ENCODE measurements at regions not wholly inside any gene's neighbourhood (a gene's known extent, or its start where the extent isn't known, plus 50 kb on each side); places are given as distances from the start of the nearest gene placed in this dataset.

DNA sequence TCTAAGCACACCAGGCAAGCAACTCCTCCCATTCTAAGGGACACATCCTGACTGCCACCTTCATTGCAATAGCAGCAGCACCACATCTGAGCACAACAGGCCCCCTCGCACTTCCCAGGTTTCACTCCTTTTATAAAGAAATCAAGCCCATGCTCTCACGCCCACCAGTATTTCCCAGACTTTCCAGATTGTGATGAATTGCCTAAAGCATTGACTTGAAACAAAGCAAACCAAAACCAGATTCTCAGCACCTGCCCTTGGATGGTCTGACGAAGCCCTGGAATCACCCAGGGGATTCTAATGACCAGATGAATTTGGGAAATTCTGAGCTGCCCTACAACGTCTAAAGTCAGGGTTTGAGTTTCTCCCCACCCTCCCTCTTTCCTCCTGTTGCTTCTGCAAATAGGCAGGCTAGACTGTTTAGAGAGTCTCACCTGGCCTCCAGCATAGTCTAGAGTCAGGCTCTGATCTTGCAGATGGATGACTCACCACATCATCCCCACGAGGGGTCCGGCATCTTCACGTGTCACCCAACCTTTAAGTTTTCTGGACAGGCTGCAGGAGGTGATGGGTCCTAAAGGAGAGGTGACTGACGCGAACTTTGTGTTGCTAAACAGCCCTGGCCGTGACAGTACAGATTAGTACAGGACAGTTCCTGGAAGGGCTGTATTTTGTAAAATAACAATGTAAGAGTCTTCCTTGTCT lies 198.0 kb downstream of the SKIDA1 start:
- DNase-seq (ENCODE audit: extremely low read depth, low read depth, low spot score): no peak

DNA sequence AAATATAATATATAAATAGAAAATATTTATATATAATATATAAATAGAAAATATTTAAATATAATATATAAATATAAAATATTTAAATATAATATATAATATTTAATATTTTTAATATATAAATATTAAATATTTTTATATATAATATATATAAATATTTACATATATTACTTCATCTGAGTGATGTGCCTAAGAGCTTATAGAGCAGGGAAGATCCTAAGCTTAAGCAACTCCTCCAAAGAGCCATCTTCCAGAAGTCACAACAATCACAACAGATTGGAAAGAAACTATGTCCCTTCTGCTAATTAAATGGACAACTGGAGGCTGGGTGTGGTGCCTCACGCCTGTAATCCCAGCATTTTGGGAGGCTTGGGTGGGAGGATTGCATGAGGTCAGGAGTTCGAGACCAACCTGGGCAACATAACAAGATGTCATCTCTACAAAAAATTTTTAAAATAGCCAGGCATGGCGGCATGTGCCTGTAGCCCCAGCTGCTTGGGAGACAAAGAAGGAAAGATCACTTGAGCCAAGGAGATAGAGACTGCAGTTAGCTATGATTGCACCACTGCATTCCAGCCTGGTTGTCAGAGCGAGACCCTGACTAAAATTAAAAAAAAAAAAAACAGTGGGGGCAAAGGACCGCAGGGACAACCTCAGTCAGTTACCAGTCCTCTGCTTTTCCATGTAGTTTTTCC lies 198.7 kb downstream of the SKIDA1 start:
- DNase-seq (ENCODE audit: extremely low read depth, low read depth, low spot score): no peak

DNA sequence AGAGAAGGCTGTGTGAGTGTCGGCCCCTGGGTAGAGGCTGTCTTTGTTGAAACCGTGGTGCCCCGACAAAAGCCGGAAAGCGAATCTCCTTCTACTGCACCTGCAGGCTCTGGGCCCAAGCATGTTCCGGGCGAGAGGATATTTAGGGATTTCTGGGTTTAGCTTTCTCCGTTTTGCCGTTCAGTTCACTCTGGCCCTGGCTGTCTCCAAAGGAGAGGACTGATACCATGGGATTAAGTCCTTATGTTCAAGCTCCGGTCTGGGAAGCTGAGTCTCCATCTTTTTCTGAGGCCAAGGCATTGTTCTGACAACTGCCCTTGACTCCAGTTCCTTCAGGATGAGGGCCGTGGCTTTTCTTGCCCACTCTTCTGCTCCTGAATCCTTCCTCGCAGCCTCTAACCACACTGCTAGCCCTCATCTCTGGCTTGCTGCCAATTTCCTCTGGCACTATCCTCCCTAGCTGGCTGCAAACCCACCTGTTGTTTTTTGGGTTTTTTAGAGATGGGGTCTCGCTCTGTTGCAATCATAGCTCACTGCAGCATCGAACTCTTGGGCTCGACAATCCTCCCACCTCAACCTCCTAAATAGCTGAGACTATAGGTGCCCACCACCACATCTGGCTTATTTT lies 206.8 kb downstream of the SKIDA1 start:
- DNase-seq (ENCODE audit: extremely low read depth, low read depth, low spot score): no peak

DNA sequence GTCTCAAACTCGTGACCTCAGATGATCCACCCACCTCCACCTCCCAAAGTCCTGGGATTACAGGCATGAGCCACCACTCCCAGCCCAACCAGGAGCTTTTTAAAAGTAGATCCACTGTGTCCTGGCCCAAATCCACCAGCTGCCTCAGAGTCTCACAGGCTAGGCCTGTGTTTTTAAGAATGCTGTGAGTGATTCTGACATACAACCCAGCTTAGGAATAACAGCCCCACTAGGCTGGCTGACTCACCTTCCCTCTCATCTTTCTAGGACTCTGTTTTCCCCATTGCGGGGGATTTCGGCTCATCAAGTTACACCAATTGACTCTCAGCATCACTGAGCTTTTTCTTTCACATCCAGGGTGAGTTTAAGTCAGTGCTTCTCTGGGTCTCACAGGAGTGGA lies 207.6 kb downstream of the SKIDA1 start:
- no peak for DNase-seq (ENCODE audit: extremely low read depth, low read depth, low spot score)

DNA sequence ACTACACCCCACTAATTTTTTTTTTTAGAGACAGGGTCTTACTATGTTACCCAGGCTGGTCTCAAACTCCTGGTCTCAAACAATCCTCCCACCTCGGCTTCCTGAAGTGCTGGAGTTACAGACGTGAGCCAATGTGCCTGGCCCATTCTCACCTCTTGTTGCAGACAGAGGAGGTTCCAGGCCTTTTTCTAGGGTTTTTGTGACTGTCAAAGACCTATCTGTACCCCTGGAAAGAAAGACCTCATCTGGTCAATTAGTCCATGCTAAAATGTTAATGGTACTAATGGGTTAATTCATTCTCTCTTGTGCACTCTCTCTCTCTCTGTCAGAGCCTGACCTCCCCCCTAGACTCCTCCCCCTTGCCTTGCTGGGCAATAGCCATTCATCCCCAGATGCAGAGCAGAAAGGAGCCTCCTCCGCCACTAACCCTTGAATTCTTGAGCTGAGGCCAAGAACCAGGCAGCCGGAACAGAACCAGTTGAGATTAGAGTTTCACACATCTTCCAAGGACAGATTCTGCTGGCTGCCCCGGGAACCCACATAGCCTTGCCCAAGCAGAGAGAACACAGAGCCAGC lies 209.7 kb downstream of the SKIDA1 start:
- DNase-seq (ENCODE audit: extremely low read depth, low read depth, low spot score): no peak

DNA sequence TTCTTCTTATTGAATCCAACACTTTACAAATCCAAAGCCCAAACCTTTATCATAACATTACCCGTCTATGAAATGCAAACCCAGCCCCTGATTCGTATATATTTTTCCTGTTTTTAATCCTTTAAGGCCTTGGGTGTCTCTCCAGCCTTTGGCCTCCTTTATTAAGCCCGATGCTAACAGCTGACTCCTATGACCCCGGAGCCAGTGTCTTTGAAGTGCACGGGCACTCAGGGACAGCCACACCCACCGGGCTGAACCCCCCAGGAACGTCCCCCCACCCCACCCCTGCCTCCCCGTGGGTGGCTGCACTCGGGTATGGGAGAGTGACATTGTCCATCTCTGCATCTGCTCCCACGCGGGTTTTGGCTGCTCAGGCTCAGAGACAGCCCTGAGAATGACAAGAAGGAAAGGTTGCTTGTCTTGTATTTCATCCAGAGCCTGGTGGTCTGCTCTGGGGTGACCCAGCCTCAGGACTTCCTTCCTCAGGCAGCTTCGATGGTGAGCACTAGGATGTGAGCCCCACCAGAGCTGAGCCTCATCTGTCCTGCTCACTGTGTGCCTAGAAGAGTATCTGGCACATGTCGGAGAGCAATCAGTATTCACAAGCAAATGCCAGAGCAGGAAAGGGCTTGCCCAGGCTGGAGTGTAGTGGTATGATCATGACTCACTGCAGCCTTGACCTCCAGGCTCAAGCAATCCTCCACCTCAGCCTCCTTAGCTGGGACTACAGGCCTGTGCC lies 210.4 kb downstream of the SKIDA1 start:
- no peak for DNase-seq (ENCODE audit: extremely low read depth, low read depth, low spot score)

DNA sequence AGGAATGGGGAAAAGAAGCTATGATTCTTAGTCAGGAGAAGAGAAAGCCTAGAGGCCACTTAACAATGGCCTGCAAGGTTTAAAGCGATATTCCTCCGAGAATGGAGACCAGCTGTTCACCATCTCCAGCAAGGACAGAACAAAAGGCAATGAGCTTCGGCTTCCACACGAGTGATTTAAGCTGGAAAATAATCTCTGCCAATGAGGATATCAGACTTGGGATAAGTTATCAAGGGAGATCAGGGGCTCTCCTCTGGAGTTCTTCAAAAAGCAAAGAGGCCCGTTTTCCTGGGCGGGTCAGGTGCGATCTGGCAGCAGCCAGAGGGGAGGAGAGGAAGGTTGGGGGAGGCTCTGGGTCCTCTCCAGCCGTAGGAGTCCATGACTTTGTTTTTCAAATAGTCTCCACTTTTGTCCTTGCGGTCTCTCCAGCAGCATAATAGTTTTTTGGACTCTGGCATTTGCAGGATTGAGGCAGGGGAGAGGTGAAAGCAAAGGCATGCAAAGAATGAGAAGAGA lies 211.3 kb downstream of the SKIDA1 start:
- no peak for DNase-seq (ENCODE audit: extremely low read depth, low read depth, low spot score)

DNA sequence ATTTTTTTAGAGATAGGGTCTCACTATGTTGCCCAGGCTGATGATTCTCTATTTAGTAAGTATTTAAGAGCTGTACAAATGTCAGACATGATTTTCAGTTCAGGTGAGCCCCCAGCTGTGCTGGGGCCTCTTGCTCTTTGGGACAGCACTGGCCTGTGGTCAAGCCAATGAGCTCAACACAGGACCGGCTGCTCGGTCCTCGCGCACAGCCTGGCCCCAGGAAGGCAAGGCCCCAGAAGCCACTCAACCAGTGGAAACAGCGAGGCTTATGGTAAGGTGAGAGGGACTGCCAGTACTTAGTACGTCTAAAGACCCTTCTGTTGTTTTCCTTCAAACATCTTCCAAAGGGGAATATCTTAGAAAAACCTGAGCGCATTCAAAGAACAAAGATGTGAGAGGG lies 211.8 kb downstream of the SKIDA1 start:
- DNase-seq (ENCODE audit: extremely low read depth, low read depth, low spot score): no peak

DNA sequence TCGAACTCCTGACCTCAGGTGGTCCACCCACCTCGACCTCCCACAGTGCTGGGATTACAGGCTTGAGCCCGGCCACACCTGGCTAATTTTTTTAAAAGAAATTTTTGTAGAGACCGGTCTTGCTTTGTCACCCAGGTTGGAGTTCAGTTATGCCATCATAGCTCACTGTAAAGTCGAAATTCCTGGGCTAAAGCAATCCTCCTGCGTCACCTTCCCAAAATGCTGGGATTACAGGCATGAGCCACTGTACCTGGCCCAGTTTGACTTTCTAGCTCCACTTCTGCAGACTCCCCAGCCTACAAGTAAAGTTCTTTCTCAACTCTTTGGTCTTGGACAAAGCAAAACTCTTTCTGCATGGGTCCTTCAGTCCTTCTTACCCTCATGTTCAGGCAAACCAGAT lies 214.1 kb downstream of the SKIDA1 start:
- no peak for DNase-seq (ENCODE audit: extremely low read depth, low read depth, low spot score)

DNA sequence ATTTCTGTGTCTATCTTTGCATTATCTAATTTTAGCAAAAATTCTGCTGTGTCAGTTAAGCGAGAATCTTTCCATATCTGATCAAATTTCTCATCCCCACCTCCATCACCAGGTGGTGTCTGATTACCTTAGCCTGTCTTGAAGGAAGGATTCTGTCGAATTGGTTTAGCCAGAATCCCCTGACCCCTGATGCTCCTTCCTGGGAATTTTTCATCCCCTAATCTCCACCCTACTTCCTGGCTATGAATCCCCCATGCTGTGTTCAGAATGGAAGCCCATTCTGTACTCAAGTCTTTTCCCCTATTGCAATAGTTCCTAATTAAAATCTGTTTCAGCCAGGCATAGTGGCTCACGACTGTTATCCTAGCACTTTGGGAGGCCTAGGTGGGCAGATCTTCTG lies 216.1 kb downstream of the SKIDA1 start:
- no peak for DNase-seq (ENCODE audit: extremely low read depth, low read depth, low spot score)

DNA sequence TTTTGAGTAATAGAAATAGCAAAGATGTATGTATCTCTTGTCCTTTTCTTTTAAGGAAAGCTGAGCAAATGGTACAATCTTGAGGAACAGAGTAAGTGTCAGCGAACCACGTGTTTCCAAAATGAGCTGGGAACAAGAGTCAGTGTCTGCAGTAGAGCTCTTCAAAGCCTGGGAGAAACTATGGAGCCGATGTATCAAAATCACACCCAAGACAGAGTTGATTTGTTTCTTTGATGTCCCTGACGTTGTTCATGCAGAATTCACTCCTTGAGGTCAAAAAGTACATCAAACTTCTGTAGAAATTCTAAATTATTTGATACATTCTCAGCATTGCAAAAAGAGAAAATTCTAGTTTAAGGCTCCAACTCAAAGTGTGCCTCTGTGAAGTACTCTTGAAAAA lies 216.5 kb downstream of the SKIDA1 start:
- DNase-seq (ENCODE audit: extremely low read depth, low read depth, low spot score): no peak

DNA sequence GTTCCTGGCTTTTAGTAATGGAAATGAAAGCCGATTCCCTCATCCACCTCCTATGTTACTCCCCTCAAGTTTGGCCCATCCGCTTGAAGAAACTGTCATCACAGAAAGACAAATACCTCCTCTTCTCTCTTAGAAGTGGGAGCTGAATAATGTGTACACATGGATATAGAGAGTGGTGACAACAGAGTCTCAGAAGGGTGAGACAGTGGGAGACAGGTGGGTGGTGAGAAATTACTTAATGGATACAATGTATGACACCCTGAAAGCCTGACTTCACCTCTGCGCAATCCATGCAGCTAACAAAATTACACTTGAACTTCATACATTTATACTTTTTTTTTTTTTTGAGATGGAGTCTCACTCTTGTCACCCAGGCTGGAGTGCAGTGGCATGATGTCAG lies 217.5 kb downstream of the SKIDA1 start:
- DNase-seq (ENCODE audit: extremely low read depth, low read depth, low spot score): no peak

DNA sequence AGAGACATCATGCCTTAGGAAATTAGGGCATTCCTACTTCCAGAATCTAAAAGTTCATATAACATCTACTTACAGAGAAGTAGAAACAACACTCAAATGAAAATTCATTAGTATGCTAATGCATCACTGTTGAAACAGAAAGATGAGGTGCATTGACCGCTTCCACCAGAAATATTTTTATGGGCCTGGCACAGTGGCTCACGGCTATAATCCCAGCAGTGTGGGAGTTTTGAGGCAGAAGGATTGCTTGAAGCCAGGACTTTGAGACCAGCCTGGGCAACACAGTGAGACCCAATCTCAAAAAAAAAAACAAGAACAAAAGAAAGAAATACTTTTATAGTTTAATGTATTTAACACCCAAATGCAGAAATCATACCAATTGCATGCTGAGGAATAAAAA lies 220.9 kb downstream of the SKIDA1 start:
- DNase-seq (ENCODE audit: extremely low read depth, low read depth, low spot score): no peak

DNA sequence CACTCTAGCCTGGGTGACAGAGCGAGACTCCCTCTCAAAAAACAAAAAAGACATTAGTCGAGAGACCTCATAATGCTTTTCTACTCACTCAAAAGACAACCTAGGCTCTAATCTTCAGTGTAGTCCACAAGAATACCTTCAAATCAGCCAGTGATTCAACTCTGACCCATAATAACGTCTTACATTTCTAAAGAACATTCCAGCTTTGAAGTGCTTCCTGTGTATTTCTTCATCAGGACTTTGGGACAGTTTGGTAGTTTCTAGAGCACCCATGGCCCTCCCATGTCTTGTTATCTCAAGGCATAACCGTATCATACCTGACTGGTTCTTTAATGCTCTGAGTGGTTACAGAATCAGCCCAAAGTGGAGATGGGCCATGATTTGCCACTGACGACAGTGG lies 221.3 kb downstream of the SKIDA1 start:
- DNase-seq (ENCODE audit: extremely low read depth, low read depth, low spot score): no peak

DNA sequence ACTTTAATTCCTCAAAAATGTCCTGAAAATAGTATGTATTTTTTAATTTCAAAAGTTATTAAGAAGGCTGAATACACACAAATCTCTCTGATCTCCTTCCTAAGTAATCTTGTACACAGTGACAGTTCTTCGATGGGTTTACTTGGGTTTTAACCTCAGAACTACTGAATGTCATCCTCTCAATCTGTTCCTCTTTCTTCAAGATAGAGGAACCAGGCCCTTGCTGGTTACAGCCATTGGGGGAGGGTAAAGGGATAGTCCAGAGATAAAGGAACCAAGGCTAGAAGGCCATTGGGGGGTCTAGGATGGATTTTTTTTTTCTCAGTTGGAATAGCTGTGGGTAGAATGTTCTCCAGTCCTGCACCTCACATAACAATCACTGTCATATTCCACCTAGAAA lies 224.9 kb downstream of the SKIDA1 start:
- no peak for DNase-seq (ENCODE audit: extremely low read depth, low read depth, low spot score)

DNA sequence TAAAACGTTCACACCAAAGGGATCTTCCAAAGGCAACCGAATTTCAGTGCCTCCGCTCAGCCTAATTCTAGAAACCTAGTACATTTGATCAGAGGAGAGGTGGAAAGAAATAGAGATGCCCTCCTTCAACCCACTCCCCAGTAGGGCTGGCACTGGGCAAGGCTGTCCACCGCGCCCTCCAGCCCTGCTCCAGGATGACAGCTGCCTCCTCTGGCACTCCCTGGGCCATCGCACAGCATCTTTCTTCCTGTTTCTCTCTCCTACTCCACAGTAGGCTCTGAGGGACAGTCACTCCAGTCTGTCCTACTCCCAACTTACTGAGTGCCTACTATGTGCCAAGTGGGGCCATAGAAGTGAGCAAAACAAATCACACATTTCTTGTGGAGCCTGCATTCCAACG lies 226.2 kb downstream of the SKIDA1 start:
- no peak for DNase-seq (ENCODE audit: extremely low read depth, low read depth, low spot score)

DNA sequence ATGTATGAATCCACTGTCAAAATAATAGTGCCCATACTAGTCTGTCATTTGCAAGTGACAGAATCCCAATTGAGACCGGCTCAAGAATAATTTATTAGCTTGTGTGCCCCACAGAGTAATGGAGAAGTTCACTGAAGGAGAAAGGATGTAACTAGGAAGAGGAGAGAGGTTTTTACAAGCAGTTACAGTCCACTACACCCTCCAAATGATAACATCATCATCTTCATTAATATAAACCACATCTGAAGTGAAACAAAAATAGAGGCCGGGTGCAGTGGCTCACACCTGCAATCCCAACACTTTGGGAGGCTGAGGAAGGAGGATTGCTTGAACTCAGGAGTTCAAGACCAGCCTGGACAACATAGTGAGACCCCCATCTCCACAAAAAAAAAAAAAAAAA lies 226.8 kb downstream of the SKIDA1 start:
- no peak for DNase-seq (ENCODE audit: extremely low read depth, low read depth, low spot score)

DNA sequence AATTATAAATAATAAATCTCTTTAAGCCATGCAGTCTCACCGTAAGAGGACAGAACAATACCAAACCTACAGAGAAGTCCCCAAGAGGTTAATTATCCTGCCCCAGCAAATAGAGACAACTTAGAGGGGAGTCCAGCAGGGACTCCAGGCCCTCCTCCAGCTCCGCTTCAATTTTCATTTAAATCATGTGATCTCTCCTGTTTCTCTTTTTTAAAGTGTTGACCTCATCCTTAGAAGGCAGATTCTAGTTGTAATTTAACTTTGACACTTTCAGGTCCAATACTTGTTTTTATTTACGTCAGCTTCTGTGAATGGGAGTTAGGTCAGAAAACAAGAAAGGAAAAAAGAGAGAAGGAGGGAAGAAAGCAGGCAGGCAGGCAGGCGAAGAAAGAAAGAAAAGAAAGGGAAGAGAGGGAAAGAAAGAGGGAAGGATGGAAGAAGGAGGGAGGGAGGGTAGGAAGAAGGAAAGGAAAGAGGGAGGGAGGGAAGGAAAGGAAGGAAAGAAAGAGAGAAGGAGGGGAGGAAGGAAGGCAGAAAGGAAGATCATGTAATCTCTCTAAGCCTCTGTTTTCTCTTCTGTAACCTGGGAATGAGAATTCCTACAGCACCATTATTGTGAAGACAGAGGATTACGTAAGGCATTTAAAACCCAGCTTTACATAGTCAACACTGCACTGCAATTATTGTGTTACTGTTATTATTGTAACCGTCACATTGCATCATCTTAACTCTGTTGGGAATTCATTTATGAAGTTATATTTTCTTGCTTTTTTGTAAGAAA lies 227.7 kb downstream of the SKIDA1 start:
- DNase-seq (ENCODE audit: extremely low read depth, low read depth, low spot score): no peak

DNA sequence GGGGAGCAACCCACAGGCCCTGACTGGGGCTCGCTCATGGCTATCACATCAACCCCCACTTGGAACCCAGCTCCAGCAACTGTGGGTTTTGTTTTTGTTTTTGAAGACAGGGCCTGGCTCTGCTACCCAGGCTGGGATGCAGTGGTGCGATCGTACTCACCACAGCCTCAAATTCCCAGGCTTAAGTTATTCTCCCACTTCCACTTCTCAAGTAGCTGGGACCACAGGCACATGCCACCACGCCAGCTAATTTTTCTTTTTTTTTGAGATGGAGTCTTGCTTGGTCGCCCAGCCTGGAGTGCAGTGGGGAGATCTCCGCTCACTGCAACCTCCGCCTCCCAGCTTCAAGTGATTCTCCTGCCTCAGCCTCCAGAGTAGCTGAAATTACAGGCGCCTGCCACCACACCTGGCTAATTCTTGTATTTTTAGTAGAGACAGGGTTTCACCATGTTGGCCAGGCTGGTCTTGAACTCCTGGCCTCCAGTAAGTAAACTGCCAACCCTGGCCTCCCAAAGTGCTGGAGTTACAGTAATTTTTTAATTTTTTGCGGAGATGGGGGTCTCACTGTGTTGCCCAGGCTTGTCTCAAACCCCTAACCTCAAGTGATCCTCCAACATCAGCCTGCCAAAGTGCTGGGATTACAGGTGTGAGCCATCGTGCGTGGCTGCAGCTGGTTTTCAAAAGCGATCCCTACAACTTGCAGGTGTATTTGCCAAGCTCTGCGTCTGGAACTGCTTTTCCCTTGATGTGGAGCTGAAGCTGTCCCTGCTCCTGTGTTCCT lies 228.7 kb downstream of the SKIDA1 start:
- no peak for DNase-seq (ENCODE audit: extremely low read depth, low read depth, low spot score)
